Uterus (tissue), 2 donors: ENCODE measurements at regions not wholly inside any gene's neighbourhood (a gene's known extent, or its start where the extent isn't known, plus 50 kb on each side); places are given as distances from the start of the nearest gene placed in this dataset.
"Not testable (repeated sequence)": the region's sequence is repeated elsewhere in the genome, so short reads cannot be mapped to it uniquely, and the experiment has no call there.

Experiments used
- CTCF ChIP-seq, 4 experiments: fragments of 200-600 bp in 2 of 4; fragments of 450-650 bp in 2 of 4; sonication (generic) in 2 of 4; IDR thresholded peaks; one replicate each; pipeline ENCODE4 v1.5.1; 2016 to 2019; ENCODE audit warnings: antibody characterized with exemption in 4 of 4, mild to moderate bottlenecking in 2 of 4, moderate library complexity in 1 of 4
- POLR2A ChIP-seq, 2 donors: fragments of 450-650 bp; IDR thresholded peaks; one replicate each; pipeline ENCODE4 v1.6.1; 2016; ENCODE audit warnings: antibody characterized with exemption in 2 of 2, mild to moderate bottlenecking in 1 of 2, moderate library complexity in 1 of 2

DNA sequence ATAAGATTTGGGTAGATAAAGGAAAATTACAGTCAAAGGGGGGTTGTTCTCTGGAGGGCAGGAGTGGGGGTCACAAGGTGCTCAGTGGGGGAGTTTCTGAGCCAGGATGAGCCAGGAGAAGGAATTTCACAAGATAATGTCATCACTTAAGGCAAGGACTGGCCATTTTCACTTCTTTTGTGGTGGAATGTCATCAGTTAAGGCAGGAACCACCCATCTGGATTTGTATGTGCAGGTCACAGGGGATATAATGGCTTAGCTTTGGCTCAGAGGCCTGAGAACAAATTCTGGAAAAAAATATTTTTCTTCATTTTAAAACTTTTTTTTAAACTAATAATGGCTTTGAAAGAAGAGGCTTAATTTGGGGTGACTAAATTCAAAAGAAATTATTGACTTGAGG, 94.5 kb downstream of the ZNF486 start:
- not testable (repeated sequence) for TF ChIP-seq POLR2A, CTCF (IDR thresholded peaks at IDR 0.05)
